HEK293T (cell line): ENCODE measurements at regions not wholly inside any gene's neighbourhood (a gene's known extent, or its start where the extent isn't known, plus 50 kb on each side); places are given as distances from the start of the nearest gene placed in this dataset.

Experiments used
- CTCF ChIA-PET: fragments of 350-600 bp; formaldehyde crosslinking; extraction: SDS; loops from one replicate; lab custom pipeline; 2021; ENCODE audit warnings: antibody characterized with exemption, inconsistent platforms; lab: Yijun Ruan, JAX
- POLR2A ChIA-PET: fragments of 350-600 bp; formaldehyde crosslinking; extraction: SDS; loops from one replicate; lab custom pipeline; 2020; ENCODE audit warnings: antibody characterized with exemption, inconsistent platforms; lab: Yijun Ruan, JAX
- DNase-seq: peaks from one replicate; pipeline ENCODE4 v3.0.0; 2012; ENCODE audit warnings: mixed read lengths; ENCODE audit errors: extremely low spot score
- ARNT ChIP-seq: fragments of 450-650 bp; IDR thresholded peaks from 2 replicates; pipeline ENCODE4 v1.6.1; 2017; ENCODE audit warnings: mild to moderate bottlenecking
- BHLHE40 ChIP-seq: fragments of 450-650 bp; IDR thresholded peaks from 2 replicates; pipeline ENCODE4 v1.6.1; 2016; ENCODE audit warnings: mild to moderate bottlenecking, moderate library complexity, borderline replicate concordance
- CTBP1 ChIP-seq: fragments of 450-650 bp; IDR thresholded peaks from 2 replicates; pipeline ENCODE4 v1.6.1; 2016; ENCODE audit warnings: borderline replicate concordance
- ELF4 ChIP-seq: fragments of 450-650 bp; IDR thresholded peaks from 2 replicates; pipeline ENCODE4 v1.6.1; 2017; ENCODE audit warnings: antibody characterized with exemption
- FOXA1 ChIP-seq: fragments of 450-650 bp; IDR thresholded peaks from 2 replicates; pipeline ENCODE4 v1.6.1; 2016; ENCODE audit warnings: mild to moderate bottlenecking
- FOXK2 ChIP-seq: fragments of 450-650 bp; IDR thresholded peaks from 2 replicates; pipeline ENCODE4 v1.6.1; 2016; ENCODE audit warnings: mild to moderate bottlenecking
- FOXM1 ChIP-seq: fragments of 450-650 bp; IDR thresholded peaks from 2 replicates; pipeline ENCODE4 v1.6.1; 2017; ENCODE audit warnings: mild to moderate bottlenecking, borderline replicate concordance
- HDGF ChIP-seq: fragments of 450-650 bp; IDR thresholded peaks from 2 replicates; pipeline ENCODE4 v1.6.1; 2017; ENCODE audit warnings: antibody characterized with exemption, borderline replicate concordance
- L3MBTL2 ChIP-seq: fragments of 450-650 bp; conservative IDR thresholded peaks from 2 replicates; pipeline ENCODE4 v1.6.1; 2016; ENCODE audit warnings: mild to moderate bottlenecking
- LEF1 ChIP-seq: fragments of 450-650 bp; IDR thresholded peaks from 2 replicates; pipeline ENCODE4 v1.6.1; 2017; ENCODE audit warnings: mild to moderate bottlenecking, borderline replicate concordance
- NFRKB ChIP-seq: fragments of 450-650 bp; IDR thresholded peaks from 2 replicates; pipeline ENCODE4 v1.6.1; 2016; ENCODE audit warnings: mild to moderate bottlenecking, moderate library complexity
- PKNOX1 ChIP-seq: fragments of 450-650 bp; IDR thresholded peaks from 2 replicates; pipeline ENCODE4 v1.6.1; 2016
- SP1 ChIP-seq: fragments of 450-650 bp; IDR thresholded peaks from 2 replicates; pipeline ENCODE4 v1.6.1; 2017
- SUZ12 ChIP-seq: fragments of 450-650 bp; IDR thresholded peaks from 2 replicates; pipeline ENCODE4 v1.6.1; 2016; ENCODE audit warnings: mild to moderate bottlenecking
- TARDBP ChIP-seq: fragments of 450-650 bp; IDR thresholded peaks from 2 replicates; pipeline ENCODE4 v1.6.1; 2016
- ZNF384 ChIP-seq: fragments of 450-650 bp; IDR thresholded peaks from 2 replicates; pipeline ENCODE4 v1.6.1; 2016

- no peak for DNase-seq
- POLR2A ChIA-PET, result no interaction called here
- CTCF ChIA-PET, result no interaction called here
- TF ChIP-seq ZNF384 (no peak), SUZ12 (no peak), FOXM1 (no peak), TARDBP (no peak), L3MBTL2 (no peak), ARNT (no peak), FOXA1 (no peak), PKNOX1 (no peak)
Measured at GRCh38 chr13:73695325-73695724, 438.9 kb downstream of the KLF12 start.

GRCh38 chr13:73693215-73693614 is 441.0 kb downstream of the KLF12 start:
- POLR2A ChIA-PET, result no interaction called here
- no peak for DNase-seq
- no peak for TF ChIP-seq HDGF
- TF ChIP-seq BHLHE40, result no peak
- TF ChIP-seq LEF1, result no peak
- TF ChIP-seq L3MBTL2, result no peak
- TF ChIP-seq SP1, result no peak
- TF ChIP-seq FOXA1, result no peak
- no peak for TF ChIP-seq FOXM1
- no peak for TF ChIP-seq SUZ12
- no peak for TF ChIP-seq FOXK2
- no peak for TF ChIP-seq ELF4
- no peak for TF ChIP-seq CTBP1
- TF ChIP-seq PKNOX1, result no peak
- no peak for TF ChIP-seq TARDBP
- TF ChIP-seq ZNF384, result no peak
- no peak for TF ChIP-seq ARNT
- no peak for TF ChIP-seq NFRKB
- CTCF ChIA-PET, result no interaction called here

- ChIA-PET POLR2A (no interaction called here), CTCF (no interaction called here)
- no peak for DNase-seq
- TF ChIP-seq ELF4, result no peak
- TF ChIP-seq SP1, result no peak
Measured at GRCh38 chr13:73691891-73692290, 442.3 kb downstream of the KLF12 start.

- ChIA-PET CTCF (no interaction called here), POLR2A (no interaction called here)
- TF ChIP-seq CTBP1 (no peak), LEF1 (no peak), FOXM1 (no peak), FOXA1 (no peak), FOXK2 (no peak), NFRKB (no peak), SP1 (no peak), ELF4 (no peak), SUZ12 (no peak)
- no peak for DNase-seq
Measured at GRCh38 chr13:73687929-73688328, 446.3 kb downstream of the KLF12 start.

DNA sequence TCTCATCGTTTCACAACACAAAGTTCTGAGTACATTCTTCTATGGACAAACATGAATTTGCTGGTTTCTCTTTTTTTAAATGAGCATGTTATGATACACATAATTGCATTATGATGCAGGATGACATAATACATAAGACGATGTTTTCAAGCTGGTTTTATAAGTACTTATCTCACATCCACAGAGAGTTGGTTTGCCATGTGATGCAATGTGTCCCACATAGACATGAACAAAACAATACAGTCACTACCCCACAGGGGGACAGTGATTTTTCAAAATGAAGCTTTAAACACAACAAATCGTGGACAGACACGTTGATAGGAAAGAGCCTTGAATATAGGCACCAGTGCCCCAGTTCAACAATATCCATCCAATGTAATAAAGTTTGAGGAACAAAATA is 447.1 kb downstream of the KLF12 start:
- ChIA-PET POLR2A (no interaction called here), CTCF (no interaction called here)
- TF ChIP-seq LEF1, result no peak
- TF ChIP-seq NFRKB, result no peak
- TF ChIP-seq ELF4, result no peak
- no peak for TF ChIP-seq FOXK2
- TF ChIP-seq HDGF, result no peak
- no peak for TF ChIP-seq FOXA1
- TF ChIP-seq SP1, result no peak
- TF ChIP-seq ZNF384, result no peak
- no peak for TF ChIP-seq FOXM1
- no peak for TF ChIP-seq ARNT
- no peak for TF ChIP-seq SUZ12
- no peak for TF ChIP-seq PKNOX1
- TF ChIP-seq CTBP1, result no peak
- no peak for TF ChIP-seq BHLHE40
- no peak for DNase-seq

DNA sequence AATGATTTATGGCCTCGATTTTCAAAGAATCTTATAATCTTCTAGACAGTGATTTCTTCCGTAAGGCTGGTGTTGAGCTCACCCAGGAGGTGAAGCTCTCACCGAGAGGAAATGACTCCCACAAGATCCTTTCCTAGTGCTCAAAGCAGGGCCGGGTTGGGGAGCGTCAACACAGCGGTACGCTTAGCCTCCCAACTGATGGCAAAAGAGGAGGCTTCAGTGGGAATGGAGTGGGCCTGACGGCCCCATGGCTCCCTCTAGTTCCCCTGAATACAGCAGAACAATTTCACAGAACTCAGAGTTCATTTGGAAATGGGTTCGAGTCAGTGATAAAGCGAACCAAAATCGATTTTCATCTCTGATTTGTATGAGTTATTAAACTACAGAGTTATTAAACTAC is 449.5 kb downstream of the KLF12 start:
- POLR2A ChIA-PET, result no interaction called here

DNA sequence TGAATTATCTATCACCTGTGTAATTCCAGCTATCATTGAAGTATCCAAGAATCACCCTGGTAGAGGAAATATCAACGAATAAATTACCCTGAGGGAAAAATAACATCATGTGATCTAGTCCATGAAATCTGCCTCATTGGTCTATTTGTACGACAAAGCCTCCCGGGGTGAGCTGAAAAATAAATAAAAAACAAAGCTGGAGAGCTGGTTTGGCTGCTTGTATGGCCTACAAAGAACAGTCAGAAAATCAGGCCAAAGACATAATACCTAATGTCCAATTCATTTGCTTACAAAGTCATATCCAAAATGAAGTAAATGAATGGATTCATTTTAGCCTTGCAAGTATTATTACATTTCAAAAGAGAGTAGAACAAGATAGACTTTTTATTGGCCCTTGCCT is 449.9 kb downstream of the KLF12 start:
- ChIA-PET POLR2A (no interaction called here), CTCF (interaction anchor here (0.6 to 0.7 kb wide), 2 partner anchors 21 to 534 kb away, joined by 3 to 4 read pairs; no protein-coding TSS in a partner anchor)
- DNase-seq, result no peak
- no peak for TF ChIP-seq FOXA1
- TF ChIP-seq BHLHE40, result no peak
- no peak for TF ChIP-seq SUZ12
- TF ChIP-seq ELF4, result no peak
- no peak for TF ChIP-seq ARNT
- TF ChIP-seq PKNOX1, result no peak
- TF ChIP-seq HDGF, result no peak
- TF ChIP-seq L3MBTL2, result no peak
- TF ChIP-seq TARDBP, result no peak
- TF ChIP-seq ZNF384, result no peak
- no peak for TF ChIP-seq FOXM1
- no peak for TF ChIP-seq LEF1

More for the DNA sequence above, 449.5 kb downstream of the KLF12 start:
- DNase-seq, result no peak
- CTCF ChIA-PET, result no interaction called here
- TF ChIP-seq TARDBP (no peak), CTBP1 (no peak), FOXK2 (no peak), L3MBTL2 (no peak), ARNT (no peak), SP1 (no peak), SUZ12 (no peak)
